ENCODE measurements at regions not wholly inside any gene's neighbourhood (a gene's known extent, or its start where the extent isn't known, plus 50 kb on each side); places are given as distances from the start of the nearest gene placed in this dataset.
"Not testable (repeated sequence)": the region's sequence is repeated elsewhere in the genome, so short reads cannot be mapped to it uniquely, and the experiment has no call there.

DNA sequence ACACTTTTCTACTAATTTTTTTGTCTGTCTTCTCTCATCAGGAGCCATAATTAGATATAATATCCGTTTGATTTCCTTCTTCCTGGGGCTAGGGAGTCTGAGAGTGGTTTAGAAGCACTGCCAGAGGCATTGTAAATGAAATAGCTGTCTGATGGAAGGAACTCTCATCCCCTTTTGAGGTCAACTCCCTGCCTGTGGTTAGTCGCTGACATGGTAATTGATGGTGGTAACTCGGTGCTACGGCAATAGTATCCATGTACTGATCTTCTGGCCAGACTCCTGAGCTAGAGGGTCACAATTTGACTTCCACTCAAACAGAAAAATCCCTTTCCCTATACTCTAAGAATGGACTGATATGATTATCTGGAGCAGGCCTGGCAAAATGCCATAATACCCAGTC lies 108.1 kb upstream of the TRPC5 start:
- DNase-seq, result no peak

GRCh38 chrX:112181361-112181760 lies 98.8 kb upstream of the TRPC5 start:
- DNase-seq; intact Hi-C loops (cut with DNase I): not testable (repeated sequence)

More for the DNA sequence above, 108.1 kb upstream of the TRPC5 start:
- intact Hi-C loops (cut with DNase I), result no loop called here

GRCh38 chrX:112164420-112164819 lies 81.8 kb upstream of the TRPC5 start:
- intact Hi-C loops (cut with DNase I), result no loop called here
- DNase-seq, result no peak

DNA sequence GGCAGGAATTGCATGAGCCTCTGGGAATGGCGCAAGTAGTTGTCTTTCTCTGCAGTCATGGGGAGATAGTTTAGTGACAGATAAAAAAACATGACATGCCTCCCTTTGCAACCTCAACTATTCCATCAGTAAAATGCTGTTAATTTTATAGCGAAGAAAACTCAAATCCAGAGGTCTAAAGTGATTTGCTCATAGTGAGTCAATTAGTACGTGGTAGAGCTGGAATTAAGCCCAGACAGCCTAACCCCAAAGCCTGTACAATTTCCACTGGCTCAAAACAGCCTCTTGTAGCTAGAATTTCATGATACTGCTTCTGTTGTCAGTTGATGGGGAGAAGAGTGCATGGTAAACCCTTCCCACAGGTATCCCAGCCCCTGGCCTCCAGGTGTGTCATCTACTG lies 81.3 kb upstream of the TRPC5 start:
- intact Hi-C loops (cut with DNase I), result no loop called here
- no peak for DNase-seq

- no peak for DNase-seq
- intact Hi-C loops (cut with DNase I), result no loop called here
Measured at GRCh38 chrX:112148397-112148796, 65.8 kb upstream of the TRPC5 start.

DNA sequence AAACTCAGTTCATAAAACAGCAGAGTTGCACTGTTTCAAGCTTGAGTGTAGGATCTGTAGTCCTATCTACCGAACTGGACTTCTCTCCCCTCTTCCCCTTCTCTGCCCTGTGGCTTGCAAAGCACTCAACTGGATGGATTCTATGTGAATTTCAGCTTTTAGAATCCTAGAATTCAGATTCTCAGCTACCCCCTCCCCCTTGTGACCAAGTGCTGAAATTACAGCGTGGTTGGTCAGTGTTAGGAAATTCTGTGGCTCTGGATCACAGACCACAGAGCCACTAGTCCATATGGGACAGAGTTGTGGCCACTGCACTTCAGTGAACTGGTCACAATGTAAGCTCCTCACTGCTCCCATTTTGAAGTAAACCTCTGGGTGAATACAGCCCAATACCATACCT lies 64.6 kb upstream of the TRPC5 start:
- peak in 24 of 42 donors; percentile 0 to 55 (median 12) for DNase-seq
- intact Hi-C loops (cut with DNase I), result no loop called here

GRCh38 chrX:112137276-112137675 lies 54.7 kb upstream of the TRPC5 start:
- no peak for DNase-seq
- intact Hi-C loops (cut with DNase I), result no loop called here

All from head of caudate nucleus (tissue), 42 donors.